Lower lobe of right lung (tissue), 2 donors: ENCODE measurements at regions not wholly inside any gene's neighbourhood (a gene's known extent, or its start where the extent isn't known, plus 50 kb on each side); places are given as distances from the start of the nearest gene placed in this dataset.

Experiments used
- ATAC-seq, 2 donors: fragments of 200-7000 bp; cut with Tn5 transposase; one replicate each; pipeline ENCODE4 v1.9.1; 2020 to 2022; ENCODE audit warnings: mild to moderate bottlenecking in 2 of 2, moderate library complexity in 2 of 2
- DNase-seq: peaks from one replicate; pipeline ENCODE4 v3.0.0-alpha.2; 2020
- H3K27ac ChIP-seq: fragments of 200-600 bp; one replicate; pipeline ENCODE4 v1.8.0; 2022
- H3K27me3 ChIP-seq: fragments of 200-600 bp; one replicate; pipeline ENCODE4 v1.8.0; 2022; ENCODE audit warnings: low read depth
- H3K36me3 ChIP-seq: fragments of 200-600 bp; one replicate; pipeline ENCODE4 v1.8.0; 2022; ENCODE audit warnings: mild to moderate bottlenecking
- H3K4me1 ChIP-seq: fragments of 200-600 bp; one replicate; pipeline ENCODE4 v1.8.0; 2022
- H3K4me3 ChIP-seq: fragments of 200-600 bp; one replicate; pipeline ENCODE4 v1.8.0; 2022; ENCODE audit warnings: mild to moderate bottlenecking
- H3K9me3 ChIP-seq: fragments of 200-600 bp; one replicate; pipeline ENCODE4 v1.8.0; 2022
- CTCF ChIP-seq: fragments of 200-600 bp; IDR thresholded peaks from one replicate; pipeline ENCODE4 v1.8.0; 2022; ENCODE audit warnings: antibody characterized with exemption, mild to moderate bottlenecking
- intact Hi-C: fragments of 100-400 bp; cut with DNase I; formaldehyde crosslinking; loops from one replicate; pipeline ENCODE4 v1.11.0; 2022
- donor health status: DM: no; HTN: yes; CAD: no; lungs with severe emphysema.

GRCh38 chr20:24783631-24784492 lies 165.2 kb upstream of the CST7 start:
- Histone ChIP-seq H3K4me1 (no peaks in the 10 kb centered on the region), H3K36me3 (no peaks in the 10 kb centered on the region), H3K4me3 (no peak overlapping the region), H3K27me3 (peaks cover 4% of the 10 kb centered on the region), H3K9me3 (no peaks in the 10 kb centered on the region), H3K27ac (no peak overlapping the region)
- ATAC-seq (no peak), DNase-seq (peak; percentile 26)
- no peak for TF ChIP-seq CTCF
- intact Hi-C loops = no loop called here

GRCh38 chr20:24784607-24785006 lies 164.5 kb upstream of the CST7 start:
- H3K9me3 ChIP-seq = no peaks in the 10 kb centered on the region
- no peak overlapping the region for H3K4me3 ChIP-seq
- H3K27me3 ChIP-seq = peaks cover 4% of the 10 kb centered on the region
- no peaks in the 10 kb centered on the region for H3K36me3 ChIP-seq
- intact Hi-C loops = no loop called here
- DNase-seq (peak; percentile 3), ATAC-seq (no peak)
- H3K27ac ChIP-seq = no peak overlapping the region
- TF ChIP-seq CTCF = no peak
- H3K4me1 ChIP-seq = no peaks in the 10 kb centered on the region

- TF ChIP-seq CTCF = no peak
- peak; percentile 41 for DNase-seq
- no peaks in the 10 kb centered on the region for H3K4me1 ChIP-seq
- H3K4me3 ChIP-seq = no peak overlapping the region
- H3K9me3 ChIP-seq = no peaks in the 10 kb centered on the region
- intact Hi-C loops = no loop called here
- H3K27me3 ChIP-seq = peaks cover 4% of the 10 kb centered on the region
- no peak overlapping the region for H3K27ac ChIP-seq
- no peak for ATAC-seq
- no peaks in the 10 kb centered on the region for H3K36me3 ChIP-seq
These were observed 163.6 kb upstream of the CST7 start for GRCh38 chr20:24785141-24786110.

- Histone ChIP-seq H3K9me3 (no peaks in the 10 kb centered on the region), H3K4me1 (no peaks in the 10 kb centered on the region), H3K27ac (no peak overlapping the region), H3K36me3 (no peaks in the 10 kb centered on the region), H3K27me3 (peaks cover 4% of the 10 kb centered on the region), H3K4me3 (no peak overlapping the region)
- no peak for ATAC-seq
- intact Hi-C loops = no loop called here
- no peak for TF ChIP-seq CTCF
- DNase-seq = peak; percentile 30
These were observed 163.0 kb upstream of the CST7 start for GRCh38 chr20:24786111-24786495.

- H3K27me3 ChIP-seq = peaks cover under 1% of the 10 kb centered on the region
- H3K4me3 ChIP-seq = no peak overlapping the region
- no peak for TF ChIP-seq CTCF
- no peaks in the 10 kb centered on the region for H3K4me1 ChIP-seq
- peak; percentile 45 for DNase-seq
- no peak for ATAC-seq
- no peak overlapping the region for H3K27ac ChIP-seq
- no peaks in the 10 kb centered on the region for H3K36me3 ChIP-seq
- intact Hi-C loops = no loop called here
- H3K9me3 ChIP-seq = no peaks in the 10 kb centered on the region
These were observed 162.4 kb upstream of the CST7 start for GRCh38 chr20:24786646-24787045.
